ENCODE measurements at regions not wholly inside any gene's neighbourhood (a gene's known extent, or its start where the extent isn't known, plus 50 kb on each side); places are given as distances from the start of the nearest gene placed in this dataset.

DNA sequence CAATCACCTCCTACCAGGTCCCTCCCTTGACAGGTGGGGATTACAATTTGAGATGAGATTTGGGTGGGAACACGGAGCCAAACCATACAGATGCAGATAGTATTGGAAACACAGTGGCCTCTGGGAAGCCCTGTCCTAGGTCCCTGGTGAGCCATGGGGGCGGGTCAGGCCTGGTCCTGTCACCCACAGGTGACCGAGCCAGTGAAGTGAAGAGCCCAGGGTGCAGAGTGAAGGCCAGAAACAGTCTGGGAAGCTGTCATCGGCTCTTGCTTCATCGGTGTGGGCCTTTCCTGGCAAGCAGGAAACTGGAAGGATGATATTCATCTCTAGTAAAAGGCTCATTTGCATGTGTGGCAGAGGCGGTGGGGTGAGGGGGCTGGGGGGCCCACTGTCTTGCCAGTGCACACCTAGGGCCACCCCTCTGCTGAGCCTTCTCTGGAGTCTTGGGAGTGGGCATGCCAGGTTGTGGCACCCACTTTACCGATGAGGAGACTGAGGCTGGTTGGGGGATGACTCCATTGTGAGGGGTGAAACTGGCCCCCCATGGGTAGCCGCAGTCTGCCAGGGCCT, 290.6 kb downstream of the NDUFA10 start:
- no peak overlapping the region for H2AFZ ChIP-seq (replicated peaks)
- H3K9me3 ChIP-seq (ENCODE audit: low read depth), result no peaks in the 10 kb centered on the region
- Mint-ChIP-seq H3K27ac (no peak overlapping the region), H3K27me3 (ENCODE audit: insufficient read depth, low read depth) (peaks cover 3% of the 10 kb centered on the region), H3K4me3 (no peak overlapping the region), H3K36me3 (no peaks in the 10 kb centered on the region), H3K4me1 (peaks cover 9% of the 10 kb centered on the region), H3K9me3 (no peaks in the 10 kb centered on the region)
- no peaks in the 10 kb centered on the region for H3K27me3 ChIP-seq
- no peak for TF ChIP-seq EZH2phosphoT487 (IDR thresholded peaks at IDR 0.05)
- TF ChIP-seq, protein P1, sequence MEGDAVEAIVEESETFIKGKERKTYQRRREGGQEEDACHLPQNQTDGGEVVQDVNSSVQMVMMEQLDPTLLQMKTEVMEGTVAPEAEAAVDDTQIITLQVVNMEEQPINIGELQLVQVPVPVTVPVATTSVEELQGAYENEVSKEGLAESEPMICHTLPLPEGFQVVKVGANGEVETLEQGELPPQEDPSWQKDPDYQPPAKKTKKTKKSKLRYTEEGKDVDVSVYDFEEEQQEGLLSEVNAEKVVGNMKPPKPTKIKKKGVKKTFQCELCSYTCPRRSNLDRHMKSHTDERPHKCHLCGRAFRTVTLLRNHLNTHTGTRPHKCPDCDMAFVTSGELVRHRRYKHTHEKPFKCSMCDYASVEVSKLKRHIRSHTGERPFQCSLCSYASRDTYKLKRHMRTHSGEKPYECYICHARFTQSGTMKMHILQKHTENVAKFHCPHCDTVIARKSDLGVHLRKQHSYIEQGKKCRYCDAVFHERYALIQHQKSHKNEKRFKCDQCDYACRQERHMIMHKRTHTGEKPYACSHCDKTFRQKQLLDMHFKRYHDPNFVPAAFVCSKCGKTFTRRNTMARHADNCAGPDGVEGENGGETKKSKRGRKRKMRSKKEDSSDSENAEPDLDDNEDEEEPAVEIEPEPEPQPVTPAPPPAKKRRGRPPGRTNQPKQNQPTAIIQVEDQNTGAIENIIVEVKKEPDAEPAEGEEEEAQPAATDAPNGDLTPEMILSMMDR (IDR thresholded peaks at IDR 0.05), result no peak
- no peak for TF ChIP-seq EZH2 (IDR thresholded peaks at IDR 0.05)
- H3K36me3 ChIP-seq, result no peaks in the 10 kb centered on the region
- H3K27ac ChIP-seq, result no peak overlapping the region
- no peak for DNase-seq (ENCODE audit: low spot score)
- no peak overlapping the region for H3K4me3 ChIP-seq
- no peaks in the 10 kb centered on the region for H4K20me1 ChIP-seq (ENCODE audit: low read depth)
- peak overlapping the region; percentile 15 for H3K4me2 ChIP-seq
- H3K9ac ChIP-seq, result no peak overlapping the region
- H3F3A ChIP-seq (ENCODE audit: low read depth), result no peaks in the 10 kb centered on the region
- peaks cover 10% of the 10 kb centered on the region for H3K4me1 ChIP-seq
- no peaks in the 10 kb centered on the region for H3K79me2 ChIP-seq (ENCODE audit: low read depth)

DNA sequence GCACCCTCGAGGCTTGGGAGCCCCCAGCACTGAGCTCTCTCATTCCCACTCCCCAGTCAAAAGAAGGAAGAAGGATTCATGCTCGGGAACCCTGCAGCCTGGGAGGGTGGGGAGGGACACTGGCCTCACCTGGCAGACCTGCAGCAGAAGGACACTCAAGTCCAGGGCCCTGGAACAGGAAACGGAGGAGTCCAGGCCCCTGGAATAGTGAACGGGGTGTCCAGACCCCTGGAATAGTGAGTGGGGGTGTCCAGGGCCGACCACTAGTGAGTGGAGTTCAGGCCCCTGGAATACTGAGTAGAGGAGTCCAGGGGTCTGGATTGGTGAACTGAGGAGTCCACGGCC, 292.5 kb downstream of the NDUFA10 start:
- TF ChIP-seq, protein P1 (IDR thresholded peaks at IDR 0.05), result no peak
- TF ChIP-seq EZH2phosphoT487 (IDR thresholded peaks at IDR 0.05) (no peak), EZH2 (IDR thresholded peaks at IDR 0.05) (no peak)
- Histone ChIP-seq H3K4me3 (no peak overlapping the region), H3K79me2 (ENCODE audit: low read depth) (no peaks in the 10 kb centered on the region), H3F3A (ENCODE audit: low read depth) (no peaks in the 10 kb centered on the region), H4K20me1 (ENCODE audit: low read depth) (no peaks in the 10 kb centered on the region), H3K4me1 (peaks cover 10% of the 10 kb centered on the region), H3K27ac (no peak overlapping the region), H3K36me3 (no peaks in the 10 kb centered on the region), H3K4me2 (no peak overlapping the region), H2AFZ (replicated peaks) (no peak overlapping the region), H3K9me3 (ENCODE audit: low read depth) (no peaks in the 10 kb centered on the region), H3K27me3 (no peaks in the 10 kb centered on the region), H3K9ac (no peak overlapping the region)
- Mint-ChIP-seq H3K4me3 (no peak overlapping the region), H3K36me3 (no peaks in the 10 kb centered on the region), H3K27ac (peak overlapping the region; percentile 14), H3K27me3 (ENCODE audit: insufficient read depth, low read depth) (peaks cover 6% of the 10 kb centered on the region), H3K9me3 (no peaks in the 10 kb centered on the region), H3K4me1 (peaks cover 17% of the 10 kb centered on the region)
- no peak for DNase-seq (ENCODE audit: low spot score)

DNA sequence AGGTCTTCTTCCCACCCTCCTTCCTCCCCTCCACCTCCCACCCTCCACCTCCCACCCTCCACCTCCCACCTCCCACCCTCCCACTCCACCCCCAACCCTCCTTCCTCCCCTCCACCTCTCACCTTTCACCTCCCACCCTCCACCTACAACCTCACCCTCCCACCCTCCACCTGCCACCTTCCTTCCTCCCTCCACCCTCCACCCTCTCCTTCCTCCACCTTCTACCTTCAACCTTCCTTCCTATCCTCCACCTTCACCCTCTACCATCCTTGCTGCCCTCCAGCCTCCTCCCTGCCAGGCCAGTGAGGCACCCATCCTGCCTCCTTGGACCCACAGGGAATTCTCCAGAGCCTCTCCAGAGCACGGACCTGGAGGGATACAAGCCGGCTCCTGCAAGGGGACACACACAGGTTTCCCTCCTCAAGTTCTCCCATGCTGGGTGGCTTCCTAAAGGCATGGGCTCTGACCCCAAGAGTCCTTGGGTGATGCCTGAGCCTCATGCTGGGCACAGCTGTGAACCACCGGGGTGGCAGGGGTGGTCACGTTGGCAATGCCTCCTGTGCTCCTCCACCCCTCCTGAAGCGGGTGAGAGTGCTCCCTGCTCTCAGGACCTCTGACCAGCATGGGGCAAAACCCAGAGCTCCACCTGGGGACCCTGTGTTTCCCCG, 293.0 kb downstream of the NDUFA10 start:
- H3K27ac Mint-ChIP-seq, result no peak overlapping the region
- TF ChIP-seq EZH2phosphoT487 (IDR thresholded peaks at IDR 0.05) (no peak), EZH2 (IDR thresholded peaks at IDR 0.05) (no peak)
- TF ChIP-seq, protein P1 (IDR thresholded peaks at IDR 0.05), result no peak
- no peak overlapping the region for H2AFZ ChIP-seq (replicated peaks)
- DNase-seq (ENCODE audit: low spot score), result no peak
- H3K9me3 ChIP-seq (ENCODE audit: low read depth), result no peaks in the 10 kb centered on the region
- no peaks in the 10 kb centered on the region for H3F3A ChIP-seq (ENCODE audit: low read depth)
- H3K4me2 ChIP-seq, result no peak overlapping the region
- H3K4me3 Mint-ChIP-seq, result no peak overlapping the region
- no peaks in the 10 kb centered on the region for H3K9me3 Mint-ChIP-seq
- H3K4me3 ChIP-seq, result no peak overlapping the region
- no peaks in the 10 kb centered on the region for H3K79me2 ChIP-seq (ENCODE audit: low read depth)
- H4K20me1 ChIP-seq (ENCODE audit: low read depth), result no peaks in the 10 kb centered on the region
- no peak overlapping the region for H3K27ac ChIP-seq
- H3K27me3 ChIP-seq, result no peaks in the 10 kb centered on the region
- peaks cover 17% of the 10 kb centered on the region for H3K4me1 Mint-ChIP-seq
- H3K4me1 ChIP-seq, result peaks cover 10% of the 10 kb centered on the region
- H3K27me3 Mint-ChIP-seq (ENCODE audit: insufficient read depth, low read depth), result peaks cover 6% of the 10 kb centered on the region
- no peaks in the 10 kb centered on the region for H3K36me3 ChIP-seq
- no peak overlapping the region for H3K9ac ChIP-seq
- H3K36me3 Mint-ChIP-seq, result no peaks in the 10 kb centered on the region

Data from neural progenitor cell (in vitro differentiated cells).